Coronary artery (tissue), 2 donors: ENCODE measurements at regions not wholly inside any gene's neighbourhood (a gene's known extent, or its start where the extent isn't known, plus 50 kb on each side); places are given as distances from the start of the nearest gene placed in this dataset.
A peak's percentile ranks its signal among the peaks of the same experiment; 100 is the strongest.

Experiments
- DNase-seq: peaks from one replicate; pipeline ENCODE4 v3.0.0-alpha.2; 2017; ENCODE audit warnings: low spot score
- H3K27ac ChIP-seq, 2 donors: fragments of 200-600 bp; sonication (generic); one replicate each; pipeline ENCODE4 v1.5.1; 2016 to 2019
- H3K4me3 ChIP-seq: fragments of 200-600 bp; sonication (generic); 2 replicates; pipeline ENCODE4 v1.5.1; 2016; ENCODE audit warnings: mild to moderate bottlenecking, moderate library complexity
- CTCF ChIP-seq: fragments of 200-600 bp; sonication (generic); IDR thresholded peaks from one replicate; pipeline ENCODE4 v1.5.1; 2019; ENCODE audit warnings: antibody characterized with exemption

DNA sequence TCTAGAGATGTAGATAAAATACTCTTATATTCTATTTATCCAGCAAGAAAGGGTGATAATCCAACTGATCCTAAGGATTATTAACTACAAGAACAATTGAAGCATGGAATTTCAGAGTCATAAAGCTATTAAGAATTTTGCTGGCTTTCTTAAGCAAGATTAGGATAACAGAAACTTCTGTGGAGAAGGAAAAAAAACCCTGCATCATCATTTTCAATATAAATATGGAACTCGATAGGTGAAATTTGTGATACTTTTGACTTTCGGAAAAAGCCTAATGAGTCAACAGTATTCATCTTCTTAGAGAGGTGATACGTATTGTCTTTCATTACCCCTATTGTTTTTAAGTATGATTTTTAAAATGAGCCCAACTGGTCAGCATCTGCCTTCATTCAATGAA, 593.3 kb downstream of the CPS1 start:
- TF ChIP-seq CTCF: no peak
- DNase-seq: no peak
- Histone ChIP-seq H3K27ac (no peak overlapping the region), H3K4me3 (no peak overlapping the region)

DNA sequence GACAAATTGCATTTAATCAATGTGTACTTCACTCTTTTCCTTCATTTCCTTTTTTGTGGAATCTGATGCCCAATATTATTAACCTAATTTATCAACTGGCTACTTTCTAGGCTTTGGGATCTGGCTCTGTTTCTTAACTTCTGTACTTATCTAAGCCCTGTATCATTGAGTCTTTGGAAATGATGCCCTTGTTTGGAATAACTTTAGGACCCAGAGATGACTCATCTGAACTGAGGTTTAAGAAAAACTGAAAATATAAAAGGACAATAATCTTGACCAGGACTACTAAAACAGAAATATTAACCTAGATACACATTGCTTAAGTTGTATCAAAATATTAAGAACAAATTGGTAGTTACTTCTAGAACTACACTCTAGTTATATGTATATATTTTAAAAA, 600.8 kb downstream of the CPS1 start:
- no peak for TF ChIP-seq CTCF
- Histone ChIP-seq H3K4me3 (no peak overlapping the region), H3K27ac (no peak overlapping the region)
- DNase-seq: no peak

GRCh38 chr2:211157856-211158463, 601.6 kb downstream of the CPS1 start:
- no peak for DNase-seq
- TF ChIP-seq CTCF: peak; percentile 61
- Histone ChIP-seq H3K4me3 (no peak overlapping the region), H3K27ac (no peak overlapping the region)

GRCh38 chr2:211159972-211160371, 603.6 kb downstream of the CPS1 start:
- no peak for TF ChIP-seq CTCF
- H3K4me3 ChIP-seq: no peak overlapping the region
- no peak overlapping the region for H3K27ac ChIP-seq
- no peak for DNase-seq

GRCh38 chr2:211161236-211161635, 604.8 kb downstream of the CPS1 start:
- TF ChIP-seq CTCF: no peak
- H3K4me3 ChIP-seq: no peak overlapping the region
- no peak for DNase-seq
- H3K27ac ChIP-seq: no peak overlapping the region

GRCh38 chr2:211162911-211163310, 606.5 kb downstream of the CPS1 start:
- DNase-seq: no peak
- Histone ChIP-seq H3K4me3 (no peak overlapping the region), H3K27ac (no peak overlapping the region)
- TF ChIP-seq CTCF: no peak

DNA sequence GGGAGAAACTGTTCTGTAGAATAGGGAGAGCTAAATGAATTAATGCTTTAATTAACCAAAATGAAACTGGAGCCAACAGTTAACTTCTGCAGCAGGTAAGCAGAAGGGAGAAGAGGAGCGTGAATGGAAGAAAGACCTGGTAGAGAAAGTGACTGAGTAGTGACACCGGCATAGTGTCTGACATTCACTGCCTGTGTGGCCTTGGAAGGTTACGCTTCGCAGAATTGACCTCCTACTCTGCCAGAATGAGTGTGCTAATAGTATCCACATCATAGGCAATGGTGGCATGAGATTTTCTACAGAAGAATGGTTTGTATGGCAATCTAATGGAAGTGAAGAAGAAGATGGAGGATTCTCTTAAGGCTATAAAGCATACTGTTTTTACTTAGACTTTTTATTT, 614.4 kb downstream of the CPS1 start:
- Histone ChIP-seq H3K4me3 (no peak overlapping the region), H3K27ac (no peak overlapping the region)
- DNase-seq: no peak
- TF ChIP-seq CTCF: no peak
